HCT116 (cell line): ENCODE measurements at regions not wholly inside any gene's neighbourhood (a gene's known extent, or its start where the extent isn't known, plus 50 kb on each side); places are given as distances from the start of the nearest gene placed in this dataset.

ENCODE experiments used
- ATAC-seq: fragments of 200-7000 bp; cut with Tn5 transposase; 2 replicates; pipeline ENCODE4 v1.9.1; 2020; ENCODE audit warnings: mild to moderate bottlenecking, moderate library complexity
- BruUV-seq: library from RNA; stranded (reverse); fragments of 400-500 nt; replicated peaks from 2 replicates; lab custom pipeline; 2021; lab: Mats Ljungman, UMichigan
- CTCF ChIA-PET: fragments of 300-600 bp; sonication (Branson Sonifier 250); formaldehyde crosslinking; loops from one replicate; lab custom pipeline; 2021; ENCODE audit warnings: antibody characterized with exemption; lab: Charles Lee
- POLR2A ChIA-PET: fragments of 300-600, 350-600 bp; sonication (Branson Sonifier 250); formaldehyde crosslinking; loops from one replicate; lab custom pipeline; 2021; ENCODE audit warnings: antibody characterized with exemption; lab: Charles Lee
- RAD21 ChIA-PET, 2 experiments: fragments of 300-600 bp; sonication (Branson Sonifier 250); formaldehyde crosslinking; loops; one replicate each; lab custom pipeline; 2023; ENCODE audit warnings: low total read pairs in 2 of 2; ENCODE audit not compliant: uncharacterized antibody in 2 of 2, unreplicated experiment in 2 of 2, low non-redundant PET in 1 of 2; lab: Charles Lee
- DNase-seq: peaks from one replicate; pipeline ENCODE4 v3.0.0-alpha.2; 2010; ENCODE audit warnings: low read depth, low spot score
- H2AFZ ChIP-seq: fragments of 200-600 bp; shearing (Covaris generic), sonication (generic); 2 replicates; pipeline ENCODE4 v1.6.1; 2017; ENCODE audit warnings: low read depth, mixed run types, mixed read lengths, antibody characterized with exemption, low read length; ENCODE audit not compliant: poor library complexity, severe bottlenecking
- H3K27ac ChIP-seq: 2 replicates; pipeline ENCODE4 v1.5.1; 2012; ENCODE audit warnings: low read depth, low read length
- H3K27me3 ChIP-seq: fragments of 200-600 bp; sonication (generic); 2 replicates; pipeline ENCODE4 v1.6.1; 2016; ENCODE audit warnings: mixed run types, low read length, mixed read lengths; ENCODE audit not compliant: insufficient read depth
- H3K36me3 ChIP-seq, 2 experiments: fragments of 200-500 bp in 1 of 2; fragments of 200-600 bp in 1 of 2; sonication (Bioruptor generic) in 1 of 2; sonication (generic) in 1 of 2; 2 replicates each; pipeline versions ENCODE4 v1.5.1 to v1.6.1; 2014 to 2016; ENCODE audit warnings: low read length in 2 of 2, inconsistent platforms in 1 of 2, mixed read lengths in 1 of 2, mixed run types in 1 of 2; ENCODE audit not compliant: insufficient read depth in 2 of 2, control insufficient read depth in 1 of 2
- H3K4me1 ChIP-seq, 2 experiments: fragments of 200-600 bp in 1 of 2; sonication (generic) in 1 of 2; 2 replicates each; pipeline versions ENCODE4 v1.5.1 to v1.6.1; 2012 to 2017; ENCODE audit warnings: low read length in 2 of 2, inconsistent platforms in 1 of 2, mild to moderate bottlenecking in 1 of 2, mixed read lengths in 1 of 2, mixed run types in 1 of 2, moderate library complexity in 1 of 2; ENCODE audit not compliant: insufficient read depth in 2 of 2, control insufficient read depth in 1 of 2
- H3K4me2 ChIP-seq: fragments of 200-600 bp; sonication (generic); 2 replicates; pipeline ENCODE4 v1.6.1; 2017; ENCODE audit warnings: mixed run types, low read length, mixed read lengths
- H3K4me3 ChIP-seq, 2 experiments: fragments of 200-600 bp in 1 of 2; sonication (generic) in 1 of 2; replicated peaks in 1 of 2; 2 replicates each; pipeline ENCODE4 v1.5.1; 2011 to 2016; ENCODE audit warnings: low read length in 2 of 2, control low read depth in 1 of 2, low read depth in 1 of 2, mild to moderate bottlenecking in 1 of 2, mixed read lengths in 1 of 2, mixed run types in 1 of 2
- H3K79me2 ChIP-seq: fragments of 200-600 bp; sonication (generic); 2 replicates; pipeline ENCODE4 v1.6.1; 2017; ENCODE audit warnings: mild to moderate bottlenecking, mixed run types, low read length, moderate library complexity, mixed read lengths; ENCODE audit not compliant: insufficient read depth
- H3K9ac ChIP-seq: fragments of 200-600 bp; sonication (generic); 2 replicates; pipeline ENCODE4 v1.6.1; 2016; ENCODE audit warnings: low read length, mixed read lengths
- H3K9me2 ChIP-seq: fragments of 200-600 bp; sonication (generic), shearing (Covaris generic); 2 replicates; pipeline ENCODE4 v1.6.1; 2017; ENCODE audit warnings: mixed run types, mild to moderate bottlenecking, moderate library complexity; ENCODE audit not compliant: insufficient read depth
- H3K9me3 ChIP-seq, 2 experiments: fragments of 200-500 bp in 1 of 2; fragments of 200-600 bp in 1 of 2; sonication (Bioruptor generic) in 1 of 2; sonication (generic) in 1 of 2; 2 replicates each; pipeline ENCODE4 v1.6.1; 2014 to 2017; ENCODE audit warnings: low read length in 2 of 2, mixed read lengths in 2 of 2, inconsistent platforms in 1 of 2, low read depth in 1 of 2, mild to moderate bottlenecking in 1 of 2, mixed run types in 1 of 2, moderate library complexity in 1 of 2; ENCODE audit not compliant: control insufficient read depth in 1 of 2, insufficient read depth in 1 of 2
- H4K20me1 ChIP-seq: fragments of 200-600 bp; sonication (generic), shearing (Covaris generic); 2 replicates; pipeline ENCODE4 v1.6.1; 2017; ENCODE audit warnings: mixed run types, mild to moderate bottlenecking, moderate library complexity; ENCODE audit not compliant: insufficient read depth
- CBX3 ChIP-seq: IDR thresholded peaks from 2 replicates; pipeline ENCODE4 v1.6.1; 2012; ENCODE audit warnings: low read depth
- CEBPB ChIP-seq: IDR thresholded peaks from 2 replicates; pipeline ENCODE4 v1.6.1; 2012; ENCODE audit warnings: low read depth
- EGR1 ChIP-seq: IDR thresholded peaks from 2 replicates; pipeline ENCODE4 v1.6.1; 2012; ENCODE audit warnings: low read depth
- ELF1 ChIP-seq: IDR thresholded peaks from 2 replicates; pipeline ENCODE4 v1.6.1; 2012; ENCODE audit warnings: low read depth, borderline replicate concordance
- EZH2 ChIP-seq: fragments of 200-600 bp; sonication (generic); IDR thresholded peaks from 2 replicates; pipeline ENCODE4 v1.6.1; 2017; ENCODE audit warnings: antibody characterized with exemption, mixed run types
- EZH2phosphoT487 ChIP-seq: fragments of 200-600 bp; IDR thresholded peaks from 2 replicates; pipeline ENCODE4 v1.6.1; 2018; ENCODE audit warnings: antibody characterized with exemption, borderline replicate concordance
- RAD21 ChIP-seq: IDR thresholded peaks from 2 replicates; pipeline ENCODE4 v1.6.1; 2012; ENCODE audit warnings: low read depth, mild to moderate bottlenecking
- SIN3A ChIP-seq: IDR thresholded peaks from 2 replicates; pipeline ENCODE4 v1.6.1; 2012; ENCODE audit warnings: low read depth
- SP1 ChIP-seq: IDR thresholded peaks from 2 replicates; pipeline ENCODE4 v1.6.1; 2012; ENCODE audit warnings: low read depth
- TCF7L2 ChIP-seq: IDR thresholded peaks from 2 replicates; pipeline ENCODE4 v1.7.0; 2011; ENCODE audit warnings: borderline replicate concordance, inconsistent platforms; ENCODE audit not compliant: insufficient read depth, insufficient read length; ENCODE audit errors: extremely low read depth
- YY1 ChIP-seq: IDR thresholded peaks from 2 replicates; pipeline ENCODE4 v1.6.1; 2011; ENCODE audit warnings: low read length, low read depth, moderate library complexity, mild to moderate bottlenecking; ENCODE audit not compliant: insufficient replicate concordance; ENCODE audit errors: extremely low read depth
- ZFX ChIP-seq: fragments of 450-650 bp; IDR thresholded peaks from 2 replicates; pipeline ENCODE4 v1.6.1; 2017
- ZNF274 ChIP-seq: fragments of 200-500 bp; sonication (Bioruptor generic); IDR thresholded peaks from 2 replicates; pipeline ENCODE4 v1.6.1; 2014; ENCODE audit warnings: mild to moderate bottlenecking, low read depth, low read length, inconsistent platforms
- intact Hi-C: fragments of 100-400 bp; cut with micrococcal nuclease; formaldehyde crosslinking; loops from 2 replicates; pipeline ENCODE4 v1.10.0; 2022
- TF ChIP-seq, protein P1 (sequence below): IDR thresholded peaks from 2 replicates; pipeline ENCODE4 v1.6.1; 2012
- TF ChIP-seq, protein P2 (sequence below): IDR thresholded peaks from 2 replicates; pipeline ENCODE4 v1.6.1; 2012; ENCODE audit warnings: low read depth
- TF ChIP-seq, protein P3 (sequence below), 3 experiments: fragments of 200-600 bp in 1 of 3; sonication (generic) in 1 of 3; IDR thresholded peaks in 2 of 3; conservative IDR thresholded peaks in 1 of 3; 2 replicates each; pipeline ENCODE4 v1.5.1; 2012 to 2017; ENCODE audit warnings: low read depth in 2 of 3, low read length in 2 of 3, antibody characterized with exemption in 1 of 3, borderline replicate concordance in 1 of 3, control low read depth in 1 of 3, mild to moderate bottlenecking in 1 of 3, mixed read lengths in 1 of 3, mixed run types in 1 of 3, moderate library complexity in 1 of 3; ENCODE audit not compliant: insufficient read depth in 1 of 3
- TF ChIP-seq, protein P4 (sequence below): IDR thresholded peaks from 2 replicates; pipeline ENCODE4 v1.6.1; 2012

DNA sequence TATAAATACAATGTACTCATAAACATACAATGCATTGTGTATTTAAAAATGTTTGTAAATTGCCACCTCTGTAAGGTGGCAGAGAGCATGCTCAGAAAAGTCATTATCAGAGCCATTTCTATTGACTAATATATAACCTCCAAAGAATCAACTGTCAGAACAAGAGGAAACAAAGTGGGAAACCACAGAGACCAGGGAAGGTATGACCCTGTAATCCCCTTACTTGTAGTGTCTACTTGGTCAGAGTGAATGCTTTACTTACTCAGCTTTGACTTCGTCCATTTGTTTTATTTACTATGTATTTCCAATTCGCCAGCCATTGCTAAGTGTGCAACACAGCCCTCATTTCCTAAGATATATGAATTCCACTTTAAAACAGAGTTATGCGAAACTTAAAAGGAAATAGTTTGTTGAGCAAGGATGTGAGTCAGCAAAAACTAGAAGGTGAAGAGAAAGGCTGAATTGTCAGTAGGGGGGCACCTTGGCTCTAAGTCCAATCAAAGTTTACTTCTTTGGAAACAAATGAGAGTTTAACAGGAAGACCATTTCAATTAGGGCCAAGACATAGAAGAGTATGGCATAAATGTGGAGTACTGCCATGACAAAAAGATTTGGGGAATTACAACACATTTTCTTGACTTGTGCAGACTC is 671.7 kb upstream of the PTBP2 start:
- H2AFZ ChIP-seq = no peak overlapping the region
- intact Hi-C loops = no loop called here
- DNase-seq = no peak
- no peak overlapping the region for H3K9ac ChIP-seq
- no peaks in the 10 kb centered on the region for H3K36me3 ChIP-seq
- H3K9me2 ChIP-seq = no peaks in the 10 kb centered on the region
- H3K79me2 ChIP-seq = no peaks in the 10 kb centered on the region
- H3K4me1 ChIP-seq = no peaks in the 10 kb centered on the region
- no TSS peak for BruUV-seq
- no peak overlapping the region for H3K4me2 ChIP-seq
- no peak overlapping the region for H3K4me3 ChIP-seq
- no peaks in the 10 kb centered on the region for H3K9me3 ChIP-seq
- TF ChIP-seq SP1 (no peak), TCF7L2 (no peak), ZNF274 (no peak), EGR1 (no peak), CBX3 (no peak), EZH2 (no peak), EZH2phosphoT487 (no peak), ZFX (no peak), YY1 (no peak), SIN3A (no peak), ELF1 (no peak), CEBPB (no peak), RAD21 (no peak)
- TF ChIP-seq, protein P1, sequence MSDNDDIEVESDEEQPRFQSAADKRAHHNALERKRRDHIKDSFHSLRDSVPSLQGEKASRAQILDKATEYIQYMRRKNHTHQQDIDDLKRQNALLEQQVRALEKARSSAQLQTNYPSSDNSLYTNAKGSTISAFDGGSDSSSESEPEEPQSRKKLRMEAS = no peak
- TF ChIP-seq, protein P2, sequence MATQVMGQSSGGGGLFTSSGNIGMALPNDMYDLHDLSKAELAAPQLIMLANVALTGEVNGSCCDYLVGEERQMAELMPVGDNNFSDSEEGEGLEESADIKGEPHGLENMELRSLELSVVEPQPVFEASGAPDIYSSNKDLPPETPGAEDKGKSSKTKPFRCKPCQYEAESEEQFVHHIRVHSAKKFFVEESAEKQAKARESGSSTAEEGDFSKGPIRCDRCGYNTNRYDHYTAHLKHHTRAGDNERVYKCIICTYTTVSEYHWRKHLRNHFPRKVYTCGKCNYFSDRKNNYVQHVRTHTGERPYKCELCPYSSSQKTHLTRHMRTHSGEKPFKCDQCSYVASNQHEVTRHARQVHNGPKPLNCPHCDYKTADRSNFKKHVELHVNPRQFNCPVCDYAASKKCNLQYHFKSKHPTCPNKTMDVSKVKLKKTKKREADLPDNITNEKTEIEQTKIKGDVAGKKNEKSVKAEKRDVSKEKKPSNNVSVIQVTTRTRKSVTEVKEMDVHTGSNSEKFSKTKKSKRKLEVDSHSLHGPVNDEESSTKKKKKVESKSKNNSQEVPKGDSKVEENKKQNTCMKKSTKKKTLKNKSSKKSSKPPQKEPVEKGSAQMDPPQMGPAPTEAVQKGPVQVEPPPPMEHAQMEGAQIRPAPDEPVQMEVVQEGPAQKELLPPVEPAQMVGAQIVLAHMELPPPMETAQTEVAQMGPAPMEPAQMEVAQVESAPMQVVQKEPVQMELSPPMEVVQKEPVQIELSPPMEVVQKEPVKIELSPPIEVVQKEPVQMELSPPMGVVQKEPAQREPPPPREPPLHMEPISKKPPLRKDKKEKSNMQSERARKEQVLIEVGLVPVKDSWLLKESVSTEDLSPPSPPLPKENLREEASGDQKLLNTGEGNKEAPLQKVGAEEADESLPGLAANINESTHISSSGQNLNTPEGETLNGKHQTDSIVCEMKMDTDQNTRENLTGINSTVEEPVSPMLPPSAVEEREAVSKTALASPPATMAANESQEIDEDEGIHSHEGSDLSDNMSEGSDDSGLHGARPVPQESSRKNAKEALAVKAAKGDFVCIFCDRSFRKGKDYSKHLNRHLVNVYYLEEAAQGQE = no peak
- TF ChIP-seq, protein P3, sequence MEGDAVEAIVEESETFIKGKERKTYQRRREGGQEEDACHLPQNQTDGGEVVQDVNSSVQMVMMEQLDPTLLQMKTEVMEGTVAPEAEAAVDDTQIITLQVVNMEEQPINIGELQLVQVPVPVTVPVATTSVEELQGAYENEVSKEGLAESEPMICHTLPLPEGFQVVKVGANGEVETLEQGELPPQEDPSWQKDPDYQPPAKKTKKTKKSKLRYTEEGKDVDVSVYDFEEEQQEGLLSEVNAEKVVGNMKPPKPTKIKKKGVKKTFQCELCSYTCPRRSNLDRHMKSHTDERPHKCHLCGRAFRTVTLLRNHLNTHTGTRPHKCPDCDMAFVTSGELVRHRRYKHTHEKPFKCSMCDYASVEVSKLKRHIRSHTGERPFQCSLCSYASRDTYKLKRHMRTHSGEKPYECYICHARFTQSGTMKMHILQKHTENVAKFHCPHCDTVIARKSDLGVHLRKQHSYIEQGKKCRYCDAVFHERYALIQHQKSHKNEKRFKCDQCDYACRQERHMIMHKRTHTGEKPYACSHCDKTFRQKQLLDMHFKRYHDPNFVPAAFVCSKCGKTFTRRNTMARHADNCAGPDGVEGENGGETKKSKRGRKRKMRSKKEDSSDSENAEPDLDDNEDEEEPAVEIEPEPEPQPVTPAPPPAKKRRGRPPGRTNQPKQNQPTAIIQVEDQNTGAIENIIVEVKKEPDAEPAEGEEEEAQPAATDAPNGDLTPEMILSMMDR (IDR thresholded peaks at IDR 0.05 in 2 of 3, conservative IDR thresholded peaks at IDR 0.05 in 1 of 3; ENCODE audit: borderline replicate concordance in 1 of 3, insufficient read depth in 1 of 3, low read depth in 2 of 3, low read length in 2 of 3) = no peak
- TF ChIP-seq, protein P4, sequence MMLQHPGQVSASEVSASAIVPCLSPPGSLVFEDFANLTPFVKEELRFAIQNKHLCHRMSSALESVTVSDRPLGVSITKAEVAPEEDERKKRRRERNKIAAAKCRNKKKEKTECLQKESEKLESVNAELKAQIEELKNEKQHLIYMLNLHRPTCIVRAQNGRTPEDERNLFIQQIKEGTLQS = no peak
- TF ChIP-seq, all 23 proteins: peak for 0
- POLR2A ChIA-PET = no interaction called here
- no peaks in the 10 kb centered on the region for H4K20me1 ChIP-seq
- no peaks in the 10 kb centered on the region for H3K27me3 ChIP-seq
- CTCF ChIA-PET = no interaction called here
- no peak for ATAC-seq
- RAD21 ChIA-PET = no interaction called here
- H3K27ac ChIP-seq = no peak overlapping the region
